T1000 (cell line): ENCODE measurements at regions not wholly inside any gene's neighbourhood (a gene's known extent, or its start where the extent isn't known, plus 50 kb on each side); places are given as distances from the start of the nearest gene placed in this dataset.
A peak's percentile ranks its signal among the peaks of the same experiment; 100 is the strongest.
"Not testable (repeated sequence)": the region's sequence is repeated elsewhere in the genome, so short reads cannot be mapped to it uniquely, and the experiment has no call there.

ENCODE experiments used
- DNase-seq: peaks from one replicate; lab custom pipeline; 2025; ENCODE audit warnings: mixed read lengths; lab: John Stamatoyannopoulos, UW

GRCh38 chr18:54433368-54433767, 75.7 kb downstream of the C18orf54 start:
- no peak for DNase-seq

- no peak for DNase-seq
Measured at GRCh38 chr18:54433857-54434256, 76.2 kb downstream of the C18orf54 start.

- no peak for DNase-seq
Measured at GRCh38 chr18:54434453-54434852, 76.7 kb downstream of the C18orf54 start.

GRCh38 chr18:54436501-54436900, 78.8 kb downstream of the C18orf54 start:
- DNase-seq: no peak

- DNase-seq: no peak
Measured at GRCh38 chr18:54440292-54440691, 82.6 kb downstream of the C18orf54 start.

- DNase-seq: peak; percentile 6
Measured at GRCh38 chr18:54444319-54444914, 86.7 kb downstream of the C18orf54 start.

- DNase-seq: no peak
Measured at GRCh38 chr18:54453996-54454395, 96.3 kb downstream of the C18orf54 start.

GRCh38 chr18:54465502-54465901, 107.8 kb downstream of the C18orf54 start:
- no peak for DNase-seq

- DNase-seq: no peak
Measured at GRCh38 chr18:54466248-54467005, 108.7 kb downstream of the C18orf54 start.

GRCh38 chr18:54479365-54479764, 111.7 kb upstream of the DYNAP start:
- DNase-seq: no peak

GRCh38 chr18:54480616-54481015, 110.4 kb upstream of the DYNAP start:
- no peak for DNase-seq

- DNase-seq: not testable (repeated sequence)
Measured at GRCh38 chr18:54502451-54502850, 88.6 kb upstream of the DYNAP start.

- no peak for DNase-seq
Measured at GRCh38 chr18:54503131-54503894, 87.7 kb upstream of the DYNAP start.

GRCh38 chr18:54506516-54507261, 84.4 kb upstream of the DYNAP start:
- no peak for DNase-seq

- no peak for DNase-seq
Measured at GRCh38 chr18:54509793-54510192, 81.3 kb upstream of the DYNAP start.

GRCh38 chr18:54515149-54515548, 75.9 kb upstream of the DYNAP start:
- no peak for DNase-seq

GRCh38 chr18:54517521-54517920, 73.5 kb upstream of the DYNAP start:
- DNase-seq: no peak

GRCh38 chr18:54521846-54522245, 69.2 kb upstream of the DYNAP start:
- DNase-seq: no peak

- no peak for DNase-seq
Measured at GRCh38 chr18:54528942-54529376, 62.1 kb upstream of the DYNAP start.

GRCh38 chr18:54529444-54529843, 61.6 kb upstream of the DYNAP start:
- DNase-seq: no peak

GRCh38 chr18:54530285-54530684, 60.8 kb upstream of the DYNAP start:
- no peak for DNase-seq

GRCh38 chr18:54531402-54532065, 59.5 kb upstream of the DYNAP start:
- no peak for DNase-seq
